Adrenal gland (tissue), 5 donors: ENCODE measurements at regions not wholly inside any gene's neighbourhood (a gene's known extent, or its start where the extent isn't known, plus 50 kb on each side); places are given as distances from the start of the nearest gene placed in this dataset.

Experiments used
- POLR2A ChIP-seq, 2 donors: fragments of 450-650 bp; IDR thresholded peaks; one replicate each; pipeline ENCODE4 v1.6.1; 2017; ENCODE audit warnings: antibody characterized with exemption in 2 of 2, mild to moderate bottlenecking in 2 of 2, moderate library complexity in 1 of 2
- TF ChIP-seq, protein P1 (sequence below), 6 experiments: fragments of 450-650 bp in 4 of 6; fragments of 200-600 bp in 2 of 6; sonication (generic) in 1 of 6; IDR thresholded peaks; 1 replicate in 5 of 6; 2 replicates in 1 of 6; pipeline versions ENCODE4 v1.5.1 to v1.8.0; 2016 to 2021; ENCODE audit warnings: antibody characterized with exemption in 6 of 6, mild to moderate bottlenecking in 2 of 6, moderate library complexity in 1 of 6
- donor health status: DM: no; HTN: no; CAD: no.

DNA sequence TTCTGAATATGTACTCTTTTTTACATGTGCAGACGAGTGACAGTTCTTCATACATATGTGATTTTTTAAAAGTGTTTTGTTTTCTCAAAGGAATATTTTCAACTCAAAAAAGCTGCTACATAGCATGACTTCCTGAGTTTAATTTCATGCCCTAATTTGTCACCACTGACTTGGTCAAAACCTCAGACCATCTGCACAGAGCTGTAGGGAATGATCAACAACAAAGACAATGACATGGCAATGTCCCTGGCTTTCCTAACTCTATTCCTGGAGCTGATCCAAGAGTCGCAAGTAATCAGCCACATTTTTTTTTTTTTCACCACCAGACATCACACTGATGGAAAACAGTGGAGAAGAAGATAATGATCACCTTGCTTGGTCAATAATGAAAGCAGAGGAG is 97.7 kb downstream of the TMA16 start:
- TF ChIP-seq, protein P1, sequence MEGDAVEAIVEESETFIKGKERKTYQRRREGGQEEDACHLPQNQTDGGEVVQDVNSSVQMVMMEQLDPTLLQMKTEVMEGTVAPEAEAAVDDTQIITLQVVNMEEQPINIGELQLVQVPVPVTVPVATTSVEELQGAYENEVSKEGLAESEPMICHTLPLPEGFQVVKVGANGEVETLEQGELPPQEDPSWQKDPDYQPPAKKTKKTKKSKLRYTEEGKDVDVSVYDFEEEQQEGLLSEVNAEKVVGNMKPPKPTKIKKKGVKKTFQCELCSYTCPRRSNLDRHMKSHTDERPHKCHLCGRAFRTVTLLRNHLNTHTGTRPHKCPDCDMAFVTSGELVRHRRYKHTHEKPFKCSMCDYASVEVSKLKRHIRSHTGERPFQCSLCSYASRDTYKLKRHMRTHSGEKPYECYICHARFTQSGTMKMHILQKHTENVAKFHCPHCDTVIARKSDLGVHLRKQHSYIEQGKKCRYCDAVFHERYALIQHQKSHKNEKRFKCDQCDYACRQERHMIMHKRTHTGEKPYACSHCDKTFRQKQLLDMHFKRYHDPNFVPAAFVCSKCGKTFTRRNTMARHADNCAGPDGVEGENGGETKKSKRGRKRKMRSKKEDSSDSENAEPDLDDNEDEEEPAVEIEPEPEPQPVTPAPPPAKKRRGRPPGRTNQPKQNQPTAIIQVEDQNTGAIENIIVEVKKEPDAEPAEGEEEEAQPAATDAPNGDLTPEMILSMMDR (IDR thresholded peaks at IDR 0.05) = no peak
- no peak for TF ChIP-seq POLR2A (IDR thresholded peaks at IDR 0.05)
